ENCODE measurements at regions not wholly inside any gene's neighbourhood (a gene's known extent, or its start where the extent isn't known, plus 50 kb on each side); places are given as distances from the start of the nearest gene placed in this dataset.

- no peak for TF ChIP-seq CTCF (IDR thresholded peaks at IDR 0.05; ENCODE audit: low read depth, low read length)
- no peak for DNase-seq (ENCODE audit: extremely low read depth, low read depth)
Measured at GRCh38 chr2:60045456-60045855, 508.0 kb downstream of the BCL11A start.

DNA sequence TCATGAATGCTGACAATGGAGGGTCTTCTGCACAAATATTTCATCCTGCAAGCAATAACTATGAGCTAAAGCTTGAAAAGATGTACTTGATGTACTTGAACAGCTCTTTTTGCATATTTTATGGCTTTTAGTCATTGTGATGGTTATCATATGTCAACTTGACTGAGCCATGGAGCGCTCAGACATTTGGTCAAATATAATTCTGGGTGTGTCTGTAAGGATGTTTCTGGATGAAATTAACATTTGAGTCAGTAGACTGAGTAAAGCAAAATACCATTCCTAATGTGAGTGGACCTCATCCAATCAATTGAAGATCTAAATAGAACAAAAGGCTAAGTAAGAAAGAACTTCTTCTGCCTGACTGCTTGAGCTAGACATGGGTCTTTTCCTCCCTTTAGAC lies 509.0 kb downstream of the BCL11A start:
- no peak for DNase-seq (ENCODE audit: extremely low read depth, low read depth)
- no peak for TF ChIP-seq CTCF (IDR thresholded peaks at IDR 0.05; ENCODE audit: low read depth, low read length)

- DNase-seq (ENCODE audit: extremely low read depth, low read depth), result no peak
- no peak for TF ChIP-seq CTCF (IDR thresholded peaks at IDR 0.05; ENCODE audit: low read depth, low read length)
Measured at GRCh38 chr2:60042023-60042422, 511.4 kb downstream of the BCL11A start.

DNA sequence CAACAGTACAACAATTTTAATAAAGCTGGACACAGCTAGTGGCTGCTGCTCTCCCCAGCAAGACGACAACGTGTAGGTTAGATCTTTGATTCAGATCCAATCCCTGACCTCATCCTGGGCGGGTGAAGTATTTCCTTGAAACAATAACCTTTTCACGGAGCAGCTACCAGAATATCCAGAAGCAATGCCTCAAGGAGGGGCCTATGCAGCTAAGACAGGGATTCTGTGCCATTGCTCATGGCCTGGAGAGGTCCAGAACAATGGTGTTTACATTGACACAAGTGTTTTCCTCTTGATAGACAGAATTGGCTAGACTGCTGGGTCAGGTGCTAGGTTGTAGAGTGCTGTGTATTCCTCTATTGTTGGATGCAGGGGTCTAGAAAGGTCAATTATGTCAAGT lies 520.1 kb downstream of the BCL11A start:
- no peak for DNase-seq (ENCODE audit: extremely low read depth, low read depth)
- no peak for TF ChIP-seq CTCF (IDR thresholded peaks at IDR 0.05; ENCODE audit: low read depth, low read length)

- TF ChIP-seq CTCF (IDR thresholded peaks at IDR 0.05; ENCODE audit: low read depth, low read length), result no peak
- DNase-seq (ENCODE audit: extremely low read depth, low read depth), result no peak
Measured at GRCh38 chr2:60029566-60029883, 523.9 kb downstream of the BCL11A start.

DNA sequence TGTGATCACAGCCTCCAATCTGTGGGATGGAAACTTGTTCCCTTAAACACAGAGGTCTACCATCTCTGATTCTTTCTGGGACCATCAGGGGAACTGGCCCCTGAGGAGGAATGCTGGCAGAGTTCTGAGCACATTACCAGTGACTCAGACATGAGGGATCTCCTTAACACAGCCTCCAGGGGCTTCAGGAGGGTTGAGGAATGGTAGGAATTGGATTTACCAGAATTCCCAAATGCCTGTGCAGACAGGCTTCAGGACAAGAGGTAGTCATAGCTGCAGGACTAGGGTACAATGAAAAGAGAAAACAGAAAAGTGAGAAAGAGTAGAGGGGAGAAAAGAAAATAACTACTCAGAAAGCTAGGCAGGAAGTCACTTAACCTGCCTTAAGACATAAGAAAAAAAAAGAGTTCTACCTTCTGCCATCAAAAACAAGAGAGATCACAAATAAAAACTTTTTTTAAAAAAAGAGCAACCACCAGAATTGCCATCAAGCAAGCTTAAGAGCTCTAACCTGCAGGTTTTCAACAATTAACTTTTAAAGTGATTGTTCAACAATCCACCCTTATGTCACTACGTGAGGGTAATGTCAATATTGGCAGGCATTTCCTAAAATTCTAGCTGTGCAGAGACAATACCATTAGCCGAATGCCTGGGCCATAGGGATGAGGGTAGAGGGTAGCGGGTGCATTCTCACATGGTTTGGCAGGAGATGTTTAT lies 524.4 kb downstream of the BCL11A start:
- DNase-seq (ENCODE audit: extremely low read depth, low read depth), result no peak
- TF ChIP-seq CTCF (IDR thresholded peaks at IDR 0.05; ENCODE audit: low read depth, low read length), result no peak

GRCh38 chr2:60025496-60025895 lies 528.0 kb downstream of the BCL11A start:
- TF ChIP-seq CTCF (IDR thresholded peaks at IDR 0.05; ENCODE audit: low read depth, low read length), result no peak
- DNase-seq (ENCODE audit: extremely low read depth, low read depth), result no peak
